ENCODE measurements at regions not wholly inside any gene's neighbourhood (a gene's known extent, or its start where the extent isn't known, plus 50 kb on each side); places are given as distances from the start of the nearest gene placed in this dataset.

DNA sequence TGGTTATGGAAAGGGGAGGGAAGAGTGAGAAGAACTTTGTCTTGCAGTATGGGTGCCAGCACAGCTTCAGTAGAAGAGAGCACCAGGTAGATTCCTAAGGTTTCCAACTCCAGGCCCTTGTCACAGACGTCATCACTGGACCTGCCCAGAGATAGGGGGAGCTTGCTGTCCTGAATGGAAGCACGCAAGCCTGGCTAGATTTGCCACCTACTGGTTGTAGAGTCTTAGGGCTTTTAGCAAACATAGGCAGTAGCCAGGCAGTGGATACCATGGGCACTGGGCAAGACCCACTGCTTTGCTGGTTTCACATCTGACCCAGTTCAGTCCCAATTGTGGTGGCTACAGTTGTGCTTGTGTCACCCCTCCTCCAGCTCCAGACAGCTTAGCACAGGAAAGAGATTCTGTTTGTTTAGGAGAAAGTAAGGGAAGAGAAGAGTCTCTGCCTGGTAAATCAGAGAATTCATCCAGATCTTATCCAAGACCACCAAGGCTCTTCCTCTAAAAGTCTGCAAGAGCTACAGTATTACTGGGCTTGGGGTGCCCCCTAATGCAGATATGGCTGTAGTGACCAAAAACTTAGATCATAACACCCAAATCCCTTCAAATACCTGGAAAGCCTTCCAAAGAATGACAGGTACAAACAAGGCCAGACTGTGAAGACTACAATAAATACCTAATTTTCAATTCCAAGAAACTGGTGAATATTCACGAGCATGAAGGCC lies 158.9 kb downstream of the HINT1 start:
- no peak overlapping the region for H3K4me2 ChIP-seq (ENCODE audit: control insufficient read depth, insufficient read depth)
- H3K36me3 ChIP-seq (ENCODE audit: control insufficient read depth in 2 of 2, insufficient read depth in 2 of 2, low read length in 1 of 2), result no peaks in the 10 kb centered on the region
- CTCF ChIA-PET, result no interaction called here
- H3K4me1 ChIP-seq (ENCODE audit: control insufficient read depth, insufficient read depth, low read length), result no peaks in the 10 kb centered on the region
- H3K27me3 ChIP-seq (replicated peaks in 1 of 2; ENCODE audit: control insufficient read depth in 2 of 2, insufficient read depth in 2 of 2, low read length in 1 of 2), result no peaks in the 10 kb centered on the region
- in situ Hi-C loops (cut with MboI) (no loop called here), intact Hi-C loops (cut with micrococcal nuclease; ENCODE audit: unreplicated experiment) (no loop called here)
- SMC1A ChIA-PET (ENCODE audit: uncharacterized antibody, unreplicated experiment), result interaction anchor here (1.4 kb wide), 1 partner anchor 12 kb away, joined by 3 read pairs; no protein-coding TSS in a partner anchor
- DNase-seq (ENCODE audit: low read depth, low spot score), result no peak
- TF ChIP-seq NRF1 (conservative IDR thresholded peaks at IDR 0.05; ENCODE audit: low read depth, low read length), result no peak
- TF ChIP-seq, protein P1, sequence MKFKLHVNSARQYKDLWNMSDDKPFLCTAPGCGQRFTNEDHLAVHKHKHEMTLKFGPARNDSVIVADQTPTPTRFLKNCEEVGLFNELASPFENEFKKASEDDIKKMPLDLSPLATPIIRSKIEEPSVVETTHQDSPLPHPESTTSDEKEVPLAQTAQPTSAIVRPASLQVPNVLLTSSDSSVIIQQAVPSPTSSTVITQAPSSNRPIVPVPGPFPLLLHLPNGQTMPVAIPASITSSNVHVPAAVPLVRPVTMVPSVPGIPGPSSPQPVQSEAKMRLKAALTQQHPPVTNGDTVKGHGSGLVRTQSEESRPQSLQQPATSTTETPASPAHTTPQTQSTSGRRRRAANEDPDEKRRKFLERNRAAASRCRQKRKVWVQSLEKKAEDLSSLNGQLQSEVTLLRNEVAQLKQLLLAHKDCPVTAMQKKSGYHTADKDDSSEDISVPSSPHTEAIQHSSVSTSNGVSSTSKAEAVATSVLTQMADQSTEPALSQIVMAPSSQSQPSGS (IDR thresholded peaks at IDR 0.05; ENCODE audit: low read length), result no peak
- TF ChIP-seq BMI1 (IDR thresholded peaks at IDR 0.05; ENCODE audit: borderline replicate concordance), result no peak
- TF ChIP-seq HDAC2 (IDR thresholded peaks at IDR 0.05), result no peak
- no peak for TF ChIP-seq SPI1 (IDR thresholded peaks at IDR 0.05; ENCODE audit: borderline replicate concordance, insufficient read depth, low read depth, low read length)
- no peak for TF ChIP-seq CEBPB (IDR thresholded peaks at IDR 0.05; ENCODE audit: borderline replicate concordance in 1 of 2, low read depth in 2 of 2, low read length in 2 of 2)
- no peak for TF ChIP-seq SUZ12 (IDR thresholded peaks at IDR 0.05; ENCODE audit: unreplicated experiment)
- TF ChIP-seq NR2C1 (IDR thresholded peaks at IDR 0.05), result no peak
- TF ChIP-seq, protein P2, sequence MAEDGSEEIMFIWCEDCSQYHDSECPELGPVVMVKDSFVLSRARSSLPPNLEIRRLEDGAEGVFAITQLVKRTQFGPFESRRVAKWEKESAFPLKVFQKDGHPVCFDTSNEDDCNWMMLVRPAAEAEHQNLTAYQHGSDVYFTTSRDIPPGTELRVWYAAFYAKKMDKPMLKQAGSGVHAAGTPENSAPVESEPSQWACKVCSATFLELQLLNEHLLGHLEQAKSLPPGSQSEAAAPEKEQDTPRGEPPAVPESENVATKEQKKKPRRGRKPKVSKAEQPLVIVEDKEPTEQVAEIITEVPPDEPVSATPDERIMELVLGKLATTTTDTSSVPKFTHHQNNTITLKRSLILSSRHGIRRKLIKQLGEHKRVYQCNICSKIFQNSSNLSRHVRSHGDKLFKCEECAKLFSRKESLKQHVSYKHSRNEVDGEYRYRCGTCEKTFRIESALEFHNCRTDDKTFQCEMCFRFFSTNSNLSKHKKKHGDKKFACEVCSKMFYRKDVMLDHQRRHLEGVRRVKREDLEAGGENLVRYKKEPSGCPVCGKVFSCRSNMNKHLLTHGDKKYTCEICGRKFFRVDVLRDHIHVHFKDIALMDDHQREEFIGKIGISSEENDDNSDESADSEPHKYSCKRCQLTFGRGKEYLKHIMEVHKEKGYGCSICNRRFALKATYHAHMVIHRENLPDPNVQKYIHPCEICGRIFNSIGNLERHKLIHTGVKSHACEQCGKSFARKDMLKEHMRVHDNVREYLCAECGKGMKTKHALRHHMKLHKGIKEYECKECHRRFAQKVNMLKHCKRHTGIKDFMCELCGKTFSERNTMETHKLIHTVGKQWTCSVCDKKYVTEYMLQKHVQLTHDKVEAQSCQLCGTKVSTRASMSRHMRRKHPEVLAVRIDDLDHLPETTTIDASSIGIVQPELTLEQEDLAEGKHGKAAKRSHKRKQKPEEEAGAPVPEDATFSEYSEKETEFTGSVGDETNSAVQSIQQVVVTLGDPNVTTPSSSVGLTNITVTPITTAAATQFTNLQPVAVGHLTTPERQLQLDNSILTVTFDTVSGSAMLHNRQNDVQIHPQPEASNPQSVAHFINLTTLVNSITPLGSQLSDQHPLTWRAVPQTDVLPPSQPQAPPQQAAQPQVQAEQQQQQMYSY (CRISPR knock-in tag; IDR thresholded peaks at IDR 0.05), result no peak
- no peak for TF ChIP-seq KAT2A (conservative IDR thresholded peaks at IDR 0.05; ENCODE audit: control insufficient read depth, low read depth, low read length)
- no peak for TF ChIP-seq ZNF384 (IDR thresholded peaks at IDR 0.05; ENCODE audit: borderline replicate concordance, low read depth, low read length)
- TF ChIP-seq ZBED1 (IDR thresholded peaks at IDR 0.05; ENCODE audit: borderline replicate concordance), result no peak
- TF ChIP-seq, protein P3, sequence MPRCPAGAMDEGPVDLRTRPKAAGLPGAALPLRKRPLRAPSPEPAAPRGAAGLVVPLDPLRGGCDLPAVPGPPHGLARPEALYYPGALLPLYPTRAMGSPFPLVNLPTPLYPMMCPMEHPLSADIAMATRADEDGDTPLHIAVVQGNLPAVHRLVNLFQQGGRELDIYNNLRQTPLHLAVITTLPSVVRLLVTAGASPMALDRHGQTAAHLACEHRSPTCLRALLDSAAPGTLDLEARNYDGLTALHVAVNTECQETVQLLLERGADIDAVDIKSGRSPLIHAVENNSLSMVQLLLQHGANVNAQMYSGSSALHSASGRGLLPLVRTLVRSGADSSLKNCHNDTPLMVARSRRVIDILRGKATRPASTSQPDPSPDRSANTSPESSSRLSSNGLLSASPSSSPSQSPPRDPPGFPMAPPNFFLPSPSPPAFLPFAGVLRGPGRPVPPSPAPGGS (IDR thresholded peaks at IDR 0.05; ENCODE audit: borderline replicate concordance, insufficient read depth, low read depth, low read length, poor library complexity, severe bottlenecking), result no peak
- no peak for TF ChIP-seq CREB1 (IDR thresholded peaks at IDR 0.05; ENCODE audit: low read depth)
- no peak for TF ChIP-seq BRCA1 (IDR thresholded peaks at IDR 0.05; ENCODE audit: low read depth, low read length)
- RAD21 ChIA-PET (ENCODE audit: unreplicated experiment), result no interaction called here
- H3K79me2 ChIP-seq (ENCODE audit: control insufficient read depth, insufficient read depth, low read length), result no peaks in the 10 kb centered on the region
- no TSS peak for BruUV-seq (replicated peaks)
- H3K27ac ChIP-seq (ENCODE audit: control insufficient read depth, insufficient read depth), result no peak overlapping the region
- POLR2A ChIA-PET, result no interaction called here
- ATAC-seq, result no peak
- no peak overlapping the region for H2AFZ ChIP-seq (ENCODE audit: control insufficient read depth, low read depth, low read length)
- no peaks in the 10 kb centered on the region for H3K9me3 ChIP-seq (replicated peaks; ENCODE audit: control insufficient read depth, insufficient read depth, low read length)
- no peaks in the 10 kb centered on the region for H4K20me1 ChIP-seq (ENCODE audit: control insufficient read depth, insufficient read depth)
- WGBS (ENCODE audit: insufficient coverage, insufficient replicate concordance, low lambda C conversion rate, missing lambda C conversion rate), result 4% methylated on average over 3 of the region's 3 CpGs
- H3K9ac ChIP-seq (ENCODE audit: control insufficient read depth, insufficient read depth, low read length), result no peak overlapping the region
- no peak overlapping the region for H3K4me3 ChIP-seq
- FAIRE-seq, result no peak
